IPS DF 6.9 (cell line): ENCODE measurements at regions not wholly inside any gene's neighbourhood (a gene's known extent, or its start where the extent isn't known, plus 50 kb on each side); places are given as distances from the start of the nearest gene placed in this dataset.

ENCODE experiments used
- DNase-seq: peaks from one replicate; pipeline ENCODE4 v3.0.0-alpha.2; 2013; ENCODE audit warnings: low read depth, low spot score
- H3K27ac ChIP-seq: one replicate; pipeline ENCODE4 v1.5.1; 2013; ENCODE audit warnings: low read length, control low read depth
- H3K27me3 ChIP-seq: 2 replicates; pipeline ENCODE4 v1.6.1; 2013; ENCODE audit warnings: mild to moderate bottlenecking, low read length; ENCODE audit not compliant: control insufficient read depth, insufficient read depth
- H3K36me3 ChIP-seq: 2 replicates; pipeline ENCODE4 v1.6.1; 2013; ENCODE audit warnings: low read length; ENCODE audit not compliant: control insufficient read depth, insufficient read depth
- H3K4me1 ChIP-seq: 2 replicates; pipeline ENCODE4 v1.6.1; 2013; ENCODE audit warnings: low read length; ENCODE audit not compliant: control insufficient read depth, insufficient read depth
- H3K4me3 ChIP-seq: 2 replicates; pipeline ENCODE4 v1.5.1; 2013; ENCODE audit warnings: mild to moderate bottlenecking, low read length
- H3K9me3 ChIP-seq: 2 replicates; pipeline ENCODE4 v1.6.1; 2013; ENCODE audit warnings: low read length, inconsistent platforms; ENCODE audit not compliant: control insufficient read depth, insufficient read depth
- WGBS: extraction: QIAGEN DNeasy Blood & Tissue Kit; methylation state at CpG from one replicate; pipeline ENCODE4 v1.1.7; 2013; ENCODE audit warnings: mixed read lengths, missing lambda C conversion rate; ENCODE audit not compliant: insufficient read length, insufficient coverage; 5-methylcytosine and 5-hydroxymethylcytosine counted together

DNA sequence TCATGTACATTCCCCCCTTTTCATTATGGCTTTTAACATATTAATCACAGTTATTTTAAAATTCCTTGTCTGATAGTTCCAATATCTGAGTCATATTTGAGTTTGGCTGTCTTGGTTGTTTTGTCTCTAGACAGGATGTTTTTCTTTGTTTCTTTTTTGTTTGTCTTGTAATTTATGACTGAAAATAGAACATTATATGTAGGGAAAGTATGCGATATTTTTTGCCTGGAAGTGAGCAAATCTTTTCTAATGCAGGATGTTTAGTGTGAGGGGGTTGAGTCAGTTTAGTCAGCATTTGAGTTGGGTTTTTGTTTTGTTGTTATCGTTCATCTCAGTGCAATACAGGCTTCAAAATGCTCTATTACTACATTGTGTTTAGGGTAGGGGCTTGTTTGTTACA lies 239.7 kb downstream of the SNAPC1 start:
- Histone ChIP-seq H3K9me3 (no peaks in the 10 kb centered on the region), H3K4me3 (no peak overlapping the region), H3K27ac (no peak overlapping the region), H3K27me3 (no peaks in the 10 kb centered on the region), H3K36me3 (no peaks in the 10 kb centered on the region), H3K4me1 (no peaks in the 10 kb centered on the region)
- no peak for DNase-seq
- WGBS: 100% methylated on average over 1 of the region's 2 CpGs

- H3K27ac ChIP-seq: no peak overlapping the region
- H3K4me1 ChIP-seq: no peaks in the 10 kb centered on the region
- H3K4me3 ChIP-seq: no peak overlapping the region
- no CpG with 5 or more reads among the region's 1 CpG for WGBS
- H3K9me3 ChIP-seq: no peaks in the 10 kb centered on the region
- DNase-seq: no peak
- H3K27me3 ChIP-seq: no peaks in the 10 kb centered on the region
- H3K36me3 ChIP-seq: no peaks in the 10 kb centered on the region
Observed at GRCh38 chr14:62002642-62003041, 240.4 kb downstream of the SNAPC1 start.

- Histone ChIP-seq H3K36me3 (no peaks in the 10 kb centered on the region), H3K4me3 (no peak overlapping the region), H3K9me3 (no peaks in the 10 kb centered on the region), H3K27ac (no peak overlapping the region), H3K27me3 (no peaks in the 10 kb centered on the region), H3K4me1 (no peaks in the 10 kb centered on the region)
- DNase-seq: no peak
- WGBS: 100% methylated on average over 1 of the region's 2 CpGs
Observed at GRCh38 chr14:62003701-62004100, 241.5 kb downstream of the SNAPC1 start.

DNA sequence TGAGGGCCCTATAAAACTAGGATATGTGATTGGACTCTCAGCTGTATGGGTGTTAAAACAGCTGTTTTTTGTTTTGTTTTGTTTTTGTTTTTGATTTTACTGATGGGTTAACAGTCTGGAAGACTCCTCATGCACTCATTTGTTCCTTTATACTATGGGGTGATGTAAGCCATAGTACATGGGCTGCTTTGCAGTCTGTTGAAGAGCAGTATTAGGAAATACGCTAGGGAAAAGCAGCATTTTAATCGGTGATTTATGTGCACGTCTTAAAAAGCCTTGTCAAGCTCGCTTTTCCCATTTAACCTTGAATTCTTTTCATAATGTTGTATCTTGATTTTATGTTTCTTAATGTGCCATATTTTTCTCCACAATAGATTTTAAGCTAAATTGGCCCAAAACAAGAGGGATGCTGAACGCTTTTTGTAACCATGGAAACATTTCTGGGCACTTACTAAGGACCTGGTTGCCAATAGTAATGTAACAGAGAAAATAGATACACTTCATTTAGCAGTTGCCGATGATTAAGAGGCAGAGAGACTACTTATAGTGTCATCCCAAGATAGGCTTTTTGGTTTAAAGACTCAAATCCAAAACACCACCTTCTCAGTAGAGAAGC lies 244.0 kb downstream of the SNAPC1 start:
- Histone ChIP-seq H3K4me1 (no peaks in the 10 kb centered on the region), H3K4me3 (no peak overlapping the region), H3K9me3 (no peaks in the 10 kb centered on the region), H3K27me3 (no peaks in the 10 kb centered on the region), H3K36me3 (no peaks in the 10 kb centered on the region), H3K27ac (no peak overlapping the region)
- no peak for DNase-seq
- no CpG with 5 or more reads among the region's 6 CpGs for WGBS

DNA sequence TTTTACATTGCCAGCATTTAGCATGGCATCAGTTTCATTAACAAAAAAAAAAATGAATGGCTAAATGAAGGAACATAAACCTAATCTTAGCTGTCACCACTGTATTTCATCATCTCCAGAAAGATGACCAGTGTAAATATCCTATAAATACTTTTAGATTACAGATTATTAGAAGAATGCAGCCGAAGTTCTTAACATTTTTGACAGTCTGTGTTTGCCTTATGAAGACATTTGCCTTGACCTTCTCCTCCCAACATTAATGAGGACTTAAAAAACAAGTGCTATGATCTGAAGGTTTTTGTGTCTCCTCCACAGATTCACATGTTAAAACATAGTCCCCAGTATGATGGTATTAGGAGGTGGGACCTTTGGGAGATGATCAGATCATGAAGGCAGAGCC lies 253.0 kb downstream of the SNAPC1 start:
- Histone ChIP-seq H3K9me3 (no peaks in the 10 kb centered on the region), H3K27ac (no peak overlapping the region), H3K27me3 (no peaks in the 10 kb centered on the region), H3K4me1 (no peaks in the 10 kb centered on the region), H3K4me3 (no peak overlapping the region), H3K36me3 (no peaks in the 10 kb centered on the region)
- no CpG with 5 or more reads among the region's 1 CpG for WGBS
- DNase-seq: no peak

DNA sequence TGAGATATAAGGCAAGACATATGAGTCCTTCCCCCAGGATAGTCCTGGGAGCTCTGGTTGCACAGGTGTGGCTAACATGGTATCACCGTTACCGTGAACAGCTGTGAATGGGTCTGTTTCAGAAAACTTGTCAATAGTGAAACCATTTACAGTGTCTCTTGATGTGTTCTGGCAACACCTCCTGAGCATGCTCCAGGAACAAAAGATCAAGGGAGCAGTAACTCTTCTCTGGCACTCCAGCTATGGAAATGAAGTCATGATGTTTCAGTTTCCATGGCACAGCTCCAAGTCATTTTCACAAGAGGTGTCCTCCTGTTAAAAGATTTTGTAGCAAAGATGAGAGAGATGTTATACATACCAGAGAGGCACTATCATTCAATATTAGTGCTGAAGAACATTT lies 253.7 kb downstream of the SNAPC1 start:
- no peaks in the 10 kb centered on the region for H3K9me3 ChIP-seq
- H3K27me3 ChIP-seq: no peaks in the 10 kb centered on the region
- H3K36me3 ChIP-seq: no peaks in the 10 kb centered on the region
- DNase-seq: no peak
- no CpG with 5 or more reads among the region's 2 CpGs for WGBS
- no peaks in the 10 kb centered on the region for H3K4me1 ChIP-seq
- no peak overlapping the region for H3K27ac ChIP-seq
- no peak overlapping the region for H3K4me3 ChIP-seq

GRCh38 chr14:62017651-62018230 lies 255.5 kb downstream of the SNAPC1 start:
- H3K27ac ChIP-seq: no peak overlapping the region
- H3K9me3 ChIP-seq: no peaks in the 10 kb centered on the region
- no peak for DNase-seq
- H3K27me3 ChIP-seq: no peaks in the 10 kb centered on the region
- no peaks in the 10 kb centered on the region for H3K36me3 ChIP-seq
- H3K4me1 ChIP-seq: no peaks in the 10 kb centered on the region
- no peak overlapping the region for H3K4me3 ChIP-seq
- WGBS: no CpG with 5 or more reads among the region's 7 CpGs

- no peak overlapping the region for H3K4me3 ChIP-seq
- no peak overlapping the region for H3K27ac ChIP-seq
- no peaks in the 10 kb centered on the region for H3K27me3 ChIP-seq
- DNase-seq: no peak
- H3K4me1 ChIP-seq: no peaks in the 10 kb centered on the region
- no CpG with 5 or more reads among the region's 5 CpGs for WGBS
- H3K9me3 ChIP-seq: no peaks in the 10 kb centered on the region
- no peaks in the 10 kb centered on the region for H3K36me3 ChIP-seq
Observed at GRCh38 chr14:62018606-62019005, 256.4 kb downstream of the SNAPC1 start.

DNA sequence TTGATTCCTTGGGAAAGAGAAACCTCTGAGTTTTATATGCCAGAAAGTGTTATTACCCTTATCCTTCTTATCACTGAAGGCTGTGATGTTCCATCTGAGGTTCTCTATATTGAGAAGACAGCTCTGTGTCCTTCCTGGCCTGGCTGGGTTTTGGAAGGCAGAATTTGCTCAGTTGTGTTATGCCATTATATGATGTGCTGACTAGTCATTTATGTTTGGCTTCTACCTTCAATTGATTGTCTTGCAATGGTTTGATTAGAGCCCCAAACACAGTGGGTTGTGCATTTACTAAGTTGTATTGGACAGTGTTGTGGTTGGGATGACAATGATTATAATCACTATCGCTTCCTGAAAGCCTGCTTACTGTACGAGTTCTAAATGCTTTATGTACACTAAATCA lies 265.7 kb downstream of the SNAPC1 start:
- WGBS: no CpG with 5 or more reads among the region's 2 CpGs
- Histone ChIP-seq H3K4me3 (no peak overlapping the region), H3K27ac (no peak overlapping the region), H3K36me3 (no peaks in the 10 kb centered on the region), H3K4me1 (no peaks in the 10 kb centered on the region), H3K9me3 (no peaks in the 10 kb centered on the region), H3K27me3 (no peaks in the 10 kb centered on the region)
- DNase-seq: no peak

- DNase-seq: no peak
- H3K27me3 ChIP-seq: no peaks in the 10 kb centered on the region
- no peaks in the 10 kb centered on the region for H3K36me3 ChIP-seq
- H3K4me1 ChIP-seq: no peaks in the 10 kb centered on the region
- no peak overlapping the region for H3K4me3 ChIP-seq
- no CpG with 5 or more reads among the region's 2 CpGs for WGBS
- H3K9me3 ChIP-seq: no peaks in the 10 kb centered on the region
- no peak overlapping the region for H3K27ac ChIP-seq
Observed at GRCh38 chr14:62029569-62029924, 267.3 kb downstream of the SNAPC1 start.

DNA sequence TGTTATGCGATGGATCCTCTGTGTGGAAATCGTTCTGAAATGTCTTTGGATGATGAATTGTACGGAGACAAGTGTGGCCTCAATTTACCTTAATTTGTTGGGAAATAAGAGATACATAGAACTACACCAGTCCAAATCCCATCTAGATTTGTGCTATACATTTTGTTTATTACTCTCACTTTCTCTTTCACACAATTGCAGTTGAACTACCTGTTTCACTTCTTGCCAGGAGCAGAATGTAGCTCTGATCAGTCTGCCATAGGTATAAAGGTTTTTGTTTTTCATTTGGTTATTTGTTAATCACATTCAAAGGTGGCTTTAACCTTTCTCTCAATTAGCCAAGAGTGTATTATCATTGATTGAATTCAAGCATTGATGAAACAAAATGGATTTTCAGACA lies 268.2 kb downstream of the SNAPC1 start:
- no peak overlapping the region for H3K27ac ChIP-seq
- no peaks in the 10 kb centered on the region for H3K4me1 ChIP-seq
- no peaks in the 10 kb centered on the region for H3K9me3 ChIP-seq
- DNase-seq: no peak
- WGBS: no CpG with 5 or more reads among the region's 3 CpGs
- no peaks in the 10 kb centered on the region for H3K36me3 ChIP-seq
- no peak overlapping the region for H3K4me3 ChIP-seq
- H3K27me3 ChIP-seq: no peaks in the 10 kb centered on the region
